Ovary (tissue), 3 donors: ENCODE measurements at regions not wholly inside any gene's neighbourhood (a gene's known extent, or its start where the extent isn't known, plus 50 kb on each side); places are given as distances from the start of the nearest gene placed in this dataset.

Experiments used
- POLR2A ChIP-seq: fragments of 450-650 bp; IDR thresholded peaks from one replicate; pipeline ENCODE4 v1.6.1; 2017; ENCODE audit warnings: antibody characterized with exemption, mild to moderate bottlenecking, moderate library complexity
- TF ChIP-seq, protein P1 (sequence below), 3 donors: fragments of 450-650 bp in 2 of 3; fragments of 200-600 bp in 1 of 3; IDR thresholded peaks; one replicate each; pipeline versions ENCODE4 v1.5.1 to v1.8.0; 2016 to 2022; ENCODE audit warnings: antibody characterized with exemption in 3 of 3, mild to moderate bottlenecking in 1 of 3
- donor health status: DM: no; HTN: no; CAD: no.

DNA sequence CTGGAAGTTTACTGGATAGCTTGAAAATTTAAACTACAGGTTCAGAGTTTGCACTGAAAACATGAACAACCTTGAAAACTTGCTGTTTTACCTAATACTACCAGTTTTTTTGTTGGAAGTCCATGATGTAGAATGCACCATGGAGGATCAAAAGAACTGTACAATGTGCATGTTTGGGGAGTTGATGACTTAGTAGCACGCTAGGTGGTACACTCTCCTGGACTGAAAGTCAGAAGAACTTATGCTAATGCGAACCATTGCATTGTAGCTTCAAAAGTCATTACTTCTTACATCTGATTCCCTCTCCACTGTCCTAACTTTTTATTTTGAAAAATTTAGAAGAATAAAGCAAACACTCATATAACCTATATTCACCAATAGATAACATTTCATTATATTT lies 211.0 kb downstream of the OSTF1 start:
- no peak for TF ChIP-seq POLR2A
- TF ChIP-seq, protein P1, sequence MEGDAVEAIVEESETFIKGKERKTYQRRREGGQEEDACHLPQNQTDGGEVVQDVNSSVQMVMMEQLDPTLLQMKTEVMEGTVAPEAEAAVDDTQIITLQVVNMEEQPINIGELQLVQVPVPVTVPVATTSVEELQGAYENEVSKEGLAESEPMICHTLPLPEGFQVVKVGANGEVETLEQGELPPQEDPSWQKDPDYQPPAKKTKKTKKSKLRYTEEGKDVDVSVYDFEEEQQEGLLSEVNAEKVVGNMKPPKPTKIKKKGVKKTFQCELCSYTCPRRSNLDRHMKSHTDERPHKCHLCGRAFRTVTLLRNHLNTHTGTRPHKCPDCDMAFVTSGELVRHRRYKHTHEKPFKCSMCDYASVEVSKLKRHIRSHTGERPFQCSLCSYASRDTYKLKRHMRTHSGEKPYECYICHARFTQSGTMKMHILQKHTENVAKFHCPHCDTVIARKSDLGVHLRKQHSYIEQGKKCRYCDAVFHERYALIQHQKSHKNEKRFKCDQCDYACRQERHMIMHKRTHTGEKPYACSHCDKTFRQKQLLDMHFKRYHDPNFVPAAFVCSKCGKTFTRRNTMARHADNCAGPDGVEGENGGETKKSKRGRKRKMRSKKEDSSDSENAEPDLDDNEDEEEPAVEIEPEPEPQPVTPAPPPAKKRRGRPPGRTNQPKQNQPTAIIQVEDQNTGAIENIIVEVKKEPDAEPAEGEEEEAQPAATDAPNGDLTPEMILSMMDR (IDR thresholded peaks at IDR 0.05): no peak
